ENCODE measurements at regions not wholly inside any gene's neighbourhood (a gene's known extent, or its start where the extent isn't known, plus 50 kb on each side); places are given as distances from the start of the nearest gene placed in this dataset.

GRCh38 chr11:92504534-92504933, 279.9 kb downstream of the FAT3 start:
- H3K4me1 ChIP-seq: no peaks in the 10 kb centered on the region
- Mint-ChIP-seq H3K4me1 (ENCODE audit: low read depth, unreplicated experiment) (no peaks in the 10 kb centered on the region), H3K27me3 (ENCODE audit: insufficient read depth, unreplicated experiment) (peaks cover 12% of the 10 kb centered on the region), H3K9me3 (ENCODE audit: unreplicated experiment) (no peaks in the 10 kb centered on the region), H3K4me3 (ENCODE audit: unreplicated experiment) (no peak overlapping the region), H3K36me3 (ENCODE audit: insufficient read depth, unreplicated experiment) (no peaks in the 10 kb centered on the region), H3K27ac (ENCODE audit: unreplicated experiment) (no peak overlapping the region)
- no peak for TF ChIP-seq CTCF (IDR thresholded peaks at IDR 0.05; ENCODE audit: insufficient read depth in 1 of 2, low read depth in 1 of 2, low read length in 1 of 2, severe bottlenecking in 1 of 2, unreplicated experiment in 1 of 2)
- no peaks in the 10 kb centered on the region for H3K9me3 ChIP-seq
- DNase-seq: no peak
- POLR2A ChIA-PET: no interaction called here
- CTCF ChIA-PET: no interaction called here
- no peaks in the 10 kb centered on the region for H3K36me3 ChIP-seq (ENCODE audit: control insufficient read depth, insufficient read depth, low read length)
- no TSS peak for BruUV-seq (replicated peaks)
- H3K27me3 ChIP-seq (replicated peaks; ENCODE audit: control insufficient read depth, insufficient read depth, low read length): no peaks in the 10 kb centered on the region
- intact Hi-C loops (cut with micrococcal nuclease; ENCODE audit: unreplicated experiment): no loop called here
- no peak overlapping the region for H3K4me3 ChIP-seq (ENCODE audit: low read depth, low read length)

GRCh38 chr11:92505689-92506088, 281.1 kb downstream of the FAT3 start:
- Histone ChIP-seq H3K4me1 (no peaks in the 10 kb centered on the region), H3K4me3 (ENCODE audit: low read depth, low read length) (no peak overlapping the region), H3K9me3 (no peaks in the 10 kb centered on the region), H3K27me3 (replicated peaks; ENCODE audit: control insufficient read depth, insufficient read depth, low read length) (no peaks in the 10 kb centered on the region), H3K36me3 (ENCODE audit: control insufficient read depth, insufficient read depth, low read length) (no peaks in the 10 kb centered on the region)
- Mint-ChIP-seq H3K27ac (ENCODE audit: unreplicated experiment) (no peak overlapping the region), H3K4me1 (ENCODE audit: low read depth, unreplicated experiment) (no peaks in the 10 kb centered on the region), H3K4me3 (ENCODE audit: unreplicated experiment) (no peak overlapping the region), H3K9me3 (ENCODE audit: unreplicated experiment) (no peaks in the 10 kb centered on the region), H3K27me3 (ENCODE audit: insufficient read depth, unreplicated experiment) (peaks cover 12% of the 10 kb centered on the region), H3K36me3 (ENCODE audit: insufficient read depth, unreplicated experiment) (no peaks in the 10 kb centered on the region)
- POLR2A ChIA-PET: no interaction called here
- intact Hi-C loops (cut with micrococcal nuclease; ENCODE audit: unreplicated experiment): no loop called here
- TF ChIP-seq CTCF (IDR thresholded peaks at IDR 0.05; ENCODE audit: insufficient read depth in 1 of 2, low read depth in 1 of 2, low read length in 1 of 2, severe bottlenecking in 1 of 2, unreplicated experiment in 1 of 2): no peak
- no TSS peak for BruUV-seq (replicated peaks)
- CTCF ChIA-PET: no interaction called here
- DNase-seq: no peak

- BruUV-seq (replicated peaks): no TSS peak
- Mint-ChIP-seq H3K36me3 (ENCODE audit: insufficient read depth, unreplicated experiment) (no peaks in the 10 kb centered on the region), H3K4me1 (ENCODE audit: low read depth, unreplicated experiment) (no peaks in the 10 kb centered on the region), H3K9me3 (ENCODE audit: unreplicated experiment) (no peaks in the 10 kb centered on the region), H3K27me3 (ENCODE audit: insufficient read depth, unreplicated experiment) (peaks cover 9% of the 10 kb centered on the region), H3K27ac (ENCODE audit: unreplicated experiment) (no peak overlapping the region), H3K4me3 (ENCODE audit: unreplicated experiment) (no peak overlapping the region)
- Histone ChIP-seq H3K9me3 (no peaks in the 10 kb centered on the region), H3K27me3 (replicated peaks; ENCODE audit: control insufficient read depth, insufficient read depth, low read length) (no peaks in the 10 kb centered on the region), H3K36me3 (ENCODE audit: control insufficient read depth, insufficient read depth, low read length) (no peaks in the 10 kb centered on the region), H3K4me1 (no peaks in the 10 kb centered on the region), H3K4me3 (ENCODE audit: low read depth, low read length) (no peak overlapping the region)
- intact Hi-C loops (cut with micrococcal nuclease; ENCODE audit: unreplicated experiment): no loop called here
- ChIA-PET CTCF (no interaction called here), POLR2A (no interaction called here)
- no peak for TF ChIP-seq CTCF (IDR thresholded peaks at IDR 0.05; ENCODE audit: insufficient read depth in 1 of 2, low read depth in 1 of 2, low read length in 1 of 2, severe bottlenecking in 1 of 2, unreplicated experiment in 1 of 2)
- no peak for DNase-seq
Measured at GRCh38 chr11:92506809-92507336, 282.3 kb downstream of the FAT3 start.

All from Caco-2 (cell line).